Gastroesophageal sphincter (tissue), 4 donors: ENCODE measurements at regions not wholly inside any gene's neighbourhood (a gene's known extent, or its start where the extent isn't known, plus 50 kb on each side); places are given as distances from the start of the nearest gene placed in this dataset.

ENCODE experiments used
- ATAC-seq: fragments of 150-250 bp; one replicate; pipeline ENCODE4 v1.9.1; 2016; ENCODE audit warnings: mild to moderate bottlenecking, moderate library complexity
- H3K27ac ChIP-seq, 4 donors: fragments of 200-600 bp; sonication (generic) in 3 of 4; 1 replicate in 3 of 4; 2 replicates in 1 of 4; pipeline ENCODE4 v1.5.1; 2016 to 2019
- H3K27me3 ChIP-seq: fragments of 200-600 bp; sonication (generic); one replicate; pipeline ENCODE4 v1.5.1; 2019
- H3K36me3 ChIP-seq, 2 donors: fragments of 200-600 bp; sonication (generic); one replicate each; pipeline ENCODE4 v1.5.1; 2019; ENCODE audit warnings: control low read depth in 1 of 2
- H3K4me1 ChIP-seq, 3 donors: fragments of 200-600 bp; sonication (generic); 1 replicate in 2 of 3; 2 replicates in 1 of 3; pipeline ENCODE4 v1.5.1; 2016 to 2019; ENCODE audit warnings: control low read depth in 2 of 3
- H3K4me3 ChIP-seq, 2 donors: fragments of 200-600 bp; sonication (generic); one replicate each; pipeline ENCODE4 v1.5.1; 2019; ENCODE audit warnings: mild to moderate bottlenecking in 1 of 2, moderate library complexity in 1 of 2
- H3K9me3 ChIP-seq, 3 donors: fragments of 200-600 bp; sonication (generic); one replicate each; pipeline ENCODE4 v1.5.1; 2017 to 2019; ENCODE audit warnings: control low read depth in 2 of 3
- CTCF ChIP-seq, 4 experiments: fragments of 200-600 bp in 2 of 4; fragments of 450-650 bp in 2 of 4; sonication (generic) in 1 of 4; IDR thresholded peaks; one replicate each; pipeline ENCODE4 v1.5.1; 2017 to 2019; ENCODE audit warnings: antibody characterized with exemption in 4 of 4, mild to moderate bottlenecking in 2 of 4, moderate library complexity in 2 of 4
- EP300 ChIP-seq: sonication (generic); formaldehyde crosslinking; IDR thresholded peaks from one replicate; pipeline ENCODE4 v1.6.1; 2017; ENCODE audit warnings: antibody characterized with exemption, mild to moderate bottlenecking
- POLR2A ChIP-seq, 2 donors: fragments of 450-650 bp; IDR thresholded peaks; one replicate each; pipeline ENCODE4 v1.6.1; 2017; ENCODE audit warnings: antibody characterized with exemption in 2 of 2, mild to moderate bottlenecking in 2 of 2, moderate library complexity in 1 of 2
- POLR2AphosphoS5 ChIP-seq: sonication (generic); formaldehyde crosslinking; IDR thresholded peaks from one replicate; pipeline ENCODE4 v1.6.1; 2017; ENCODE audit warnings: antibody characterized with exemption
- WGBS, 2 donors: methylation state at CpG; one replicate each; pipeline ENCODE4 v1.1.5; 2018; ENCODE audit warnings: low coverage in 1 of 2; 5-methylcytosine and 5-hydroxymethylcytosine counted together

GRCh38 chr13:40271931-40272775, 394.3 kb downstream of the FOXO1 start:
- 7 to 15% methylated on average over 2 to 4 of the region's 5 CpGs for WGBS, 2 donors
- peaks cover 19 to 42% (median 19%) of the 10 kb centered on the region in 3 donors for H3K4me1 ChIP-seq
- no peaks in the 10 kb centered on the region for H3K9me3 ChIP-seq
- no peak overlapping the region for H3K4me3 ChIP-seq
- H3K36me3 ChIP-seq: no peaks in the 10 kb centered on the region
- TF ChIP-seq POLR2AphosphoS5 (peak; percentile 63), CTCF (IDR thresholded peaks at IDR 0.05) (peak in 1 of 4 experiments; percentile 1), EP300 (no peak), POLR2A (IDR thresholded peaks at IDR 0.05) (no peak)
- H3K27me3 ChIP-seq: no peaks in the 10 kb centered on the region
- H3K27ac ChIP-seq: peak overlapping the region; percentile 83 to 97 (median 86)
- peak; percentile 85 for ATAC-seq

- no peak for ATAC-seq
- Histone ChIP-seq H3K4me1 (peaks cover 19 to 42% (median 19%) of the 10 kb centered on the region in 3 donors), H3K4me3 (no peak overlapping the region), H3K36me3 (no peaks in the 10 kb centered on the region), H3K9me3 (no peaks in the 10 kb centered on the region), H3K27ac (peak overlapping the region; percentile 83 to 97 (median 86)), H3K27me3 (no peaks in the 10 kb centered on the region)
- WGBS, 2 donors: 67 to 80% methylated on average over 1 of the region's 4 CpGs
- TF ChIP-seq POLR2A (IDR thresholded peaks at IDR 0.05) (no peak), CTCF (IDR thresholded peaks at IDR 0.05) (no peak), POLR2AphosphoS5 (no peak), EP300 (no peak)
These were observed 393.7 kb downstream of the FOXO1 start for GRCh38 chr13:40272776-40273139.

- no peaks in the 10 kb centered on the region for H3K27me3 ChIP-seq
- WGBS, 2 donors: 75 to 91% methylated on average over 1 to 7 of the region's 11 CpGs
- TF ChIP-seq POLR2AphosphoS5 (no peak), CTCF (IDR thresholded peaks at IDR 0.05) (no peak), EP300 (no peak)
- H3K4me1 ChIP-seq: peaks cover 19 to 42% (median 19%) of the 10 kb centered on the region in 3 donors
- no peak overlapping the region for H3K4me3 ChIP-seq
- no peaks in the 10 kb centered on the region for H3K9me3 ChIP-seq
- peak overlapping the region in 3 of 4 donors; percentile 86 to 97 (median 87) for H3K27ac ChIP-seq
- no peaks in the 10 kb centered on the region for H3K36me3 ChIP-seq
- no peak for ATAC-seq
These were observed 393.0 kb downstream of the FOXO1 start for GRCh38 chr13:40273253-40274025.

GRCh38 chr13:40274103-40274502, 392.3 kb downstream of the FOXO1 start:
- Histone ChIP-seq H3K27me3 (no peaks in the 10 kb centered on the region), H3K9me3 (no peaks in the 10 kb centered on the region), H3K4me1 (peaks cover 19 to 42% (median 19%) of the 10 kb centered on the region in 3 donors), H3K36me3 (no peaks in the 10 kb centered on the region), H3K4me3 (no peak overlapping the region), H3K27ac (peak overlapping the region in 1 of 4 donors; percentile 87)
- no peak for ATAC-seq
- 98 to 100% methylated on average over 1 to 3 of the region's 3 CpGs for WGBS, 2 donors
- TF ChIP-seq POLR2A (IDR thresholded peaks at IDR 0.05): no peak
- no peak for TF ChIP-seq CTCF (IDR thresholded peaks at IDR 0.05)
- TF ChIP-seq POLR2AphosphoS5: no peak
- no peak for TF ChIP-seq EP300
